HG02885 (cell line): ENCODE measurements at regions not wholly inside any gene's neighbourhood (a gene's known extent, or its start where the extent isn't known, plus 50 kb on each side); places are given as distances from the start of the nearest gene placed in this dataset.

Source experiments
- ATAC-seq: cut with Tn5 transposase; IDR thresholded peaks from one replicate; pipeline ENCODE4 v1.9.1; 2021; ENCODE audit warnings: mild to moderate bottlenecking; ENCODE audit not compliant: unreplicated experiment, poor library complexity

GRCh38 chr4:13260513-13260912 lies 223.6 kb downstream of the RAB28 start:
- no peak for ATAC-seq

- ATAC-seq = no peak
These were observed 233.9 kb downstream of the RAB28 start for GRCh38 chr4:13250263-13250662.

GRCh38 chr4:13248621-13249298 lies 235.4 kb downstream of the RAB28 start:
- no peak for ATAC-seq

- ATAC-seq = no peak
These were observed 238.0 kb downstream of the RAB28 start for GRCh38 chr4:13246107-13246506.

- no peak for ATAC-seq
These were observed 239.7 kb downstream of the RAB28 start for GRCh38 chr4:13244444-13244843.

GRCh38 chr4:13243152-13243551 lies 241.0 kb downstream of the RAB28 start:
- no peak for ATAC-seq

GRCh38 chr4:13240066-13240465 lies 244.1 kb downstream of the RAB28 start:
- ATAC-seq = no peak

- no peak for ATAC-seq
These were observed 245.2 kb downstream of the RAB28 start for GRCh38 chr4:13238936-13239335.

- ATAC-seq = no peak
These were observed 247.7 kb downstream of the RAB28 start for GRCh38 chr4:13236485-13236884.

- ATAC-seq = no peak
These were observed 250.4 kb downstream of the RAB28 start for GRCh38 chr4:13233755-13234154.

- no peak for ATAC-seq
These were observed 264.2 kb downstream of the RAB28 start for GRCh38 chr4:13219971-13220370.

GRCh38 chr4:13218326-13218958 lies 265.7 kb downstream of the RAB28 start:
- no peak for ATAC-seq

- no peak for ATAC-seq
These were observed 268.6 kb downstream of the RAB28 start for GRCh38 chr4:13215560-13215959.

GRCh38 chr4:13212936-13213335 lies 271.2 kb downstream of the RAB28 start:
- ATAC-seq = no peak

- ATAC-seq = no peak
These were observed 274.5 kb downstream of the RAB28 start for GRCh38 chr4:13209600-13209999.

GRCh38 chr4:13208558-13209193 lies 275.5 kb downstream of the RAB28 start:
- no peak for ATAC-seq

GRCh38 chr4:13207226-13207625 lies 276.9 kb downstream of the RAB28 start:
- ATAC-seq = no peak

- no peak for ATAC-seq
These were observed 281.0 kb downstream of the RAB28 start for GRCh38 chr4:13203101-13203500.

- ATAC-seq = no peak
These were observed 281.4 kb downstream of the RAB28 start for GRCh38 chr4:13202701-13203100.

- no peak for ATAC-seq
These were observed 282.9 kb downstream of the RAB28 start for GRCh38 chr4:13201241-13201640.

- no peak for ATAC-seq
These were observed 287.4 kb downstream of the RAB28 start for GRCh38 chr4:13196721-13197120.

GRCh38 chr4:13193662-13194061 lies 290.5 kb downstream of the RAB28 start:
- ATAC-seq = no peak
